M059J (cell line): ENCODE measurements at regions not wholly inside any gene's neighbourhood (a gene's known extent, or its start where the extent isn't known, plus 50 kb on each side); places are given as distances from the start of the nearest gene placed in this dataset.
"Not testable (repeated sequence)": the region's sequence is repeated elsewhere in the genome, so short reads cannot be mapped to it uniquely, and the experiment has no call there.

Source experiments
- DNase-seq: peaks from one replicate; pipeline ENCODE4 v3.0.0-alpha.2; 2012; ENCODE audit warnings: low read depth

- no peak for DNase-seq
Observed at GRCh38 chr5:94025788-94026473, 284.5 kb upstream of the POU5F2 start.

- DNase-seq: no peak
Observed at GRCh38 chr5:94024620-94025019, 283.2 kb upstream of the POU5F2 start.

GRCh38 chr5:94024101-94024500 is 282.7 kb upstream of the POU5F2 start:
- DNase-seq: peak; percentile 21

- peak; percentile 94 for DNase-seq
Observed at GRCh38 chr5:94021246-94021645, 279.8 kb upstream of the POU5F2 start.

- peak; percentile 56 for DNase-seq
Observed at GRCh38 chr5:94017579-94017978, 276.2 kb upstream of the POU5F2 start.

GRCh38 chr5:94010814-94011213 is 269.4 kb upstream of the POU5F2 start:
- DNase-seq: no peak

GRCh38 chr5:94009161-94009560 is 267.8 kb upstream of the POU5F2 start:
- DNase-seq: no peak

GRCh38 chr5:93998951-93999455 is 257.6 kb upstream of the POU5F2 start:
- DNase-seq: no peak

- no peak for DNase-seq
Observed at GRCh38 chr5:93997562-93997961, 256.2 kb upstream of the POU5F2 start.

- DNase-seq: peak; percentile 66
Observed at GRCh38 chr5:93995126-93995621, 253.8 kb upstream of the POU5F2 start.

GRCh38 chr5:93993161-93993560 is 251.8 kb upstream of the POU5F2 start:
- no peak for DNase-seq

- DNase-seq: no peak
Observed at GRCh38 chr5:93990504-93991070, 249.2 kb upstream of the POU5F2 start.

- DNase-seq: not testable (repeated sequence)
Observed at GRCh38 chr5:93985940-93986570, 244.7 kb upstream of the POU5F2 start.

- DNase-seq: no peak
Observed at GRCh38 chr5:93978222-93978621, 236.8 kb upstream of the POU5F2 start.

- DNase-seq: no peak
Observed at GRCh38 chr5:93967923-93968322, 226.5 kb upstream of the POU5F2 start.

GRCh38 chr5:93964421-93964820 is 223.0 kb upstream of the POU5F2 start:
- no peak for DNase-seq

GRCh38 chr5:93960042-93960441 is 218.6 kb upstream of the POU5F2 start:
- no peak for DNase-seq

GRCh38 chr5:93956006-93956405 is 214.6 kb upstream of the POU5F2 start:
- no peak for DNase-seq

- DNase-seq: no peak
Observed at GRCh38 chr5:93954421-93955069, 213.1 kb upstream of the POU5F2 start.

- no peak for DNase-seq
Observed at GRCh38 chr5:93953442-93953841, 212.0 kb upstream of the POU5F2 start.

- no peak for DNase-seq
Observed at GRCh38 chr5:93941897-93942296, 200.5 kb upstream of the POU5F2 start.

- not testable (repeated sequence) for DNase-seq
Observed at GRCh38 chr5:93933269-93933668, 191.9 kb upstream of the POU5F2 start.
